Esophagus squamous epithelium (tissue), 4 donors: ENCODE measurements at regions not wholly inside any gene's neighbourhood (a gene's known extent, or its start where the extent isn't known, plus 50 kb on each side); places are given as distances from the start of the nearest gene placed in this dataset.

Source experiments
- CTCF ChIP-seq, 6 experiments: fragments of 450-650 bp in 4 of 6; fragments of 200-600 bp in 2 of 6; sonication (generic) in 2 of 6; IDR thresholded peaks; one replicate each; pipeline ENCODE4 v1.5.1; 2016 to 2019; ENCODE audit warnings: antibody characterized with exemption in 6 of 6, mild to moderate bottlenecking in 4 of 6, moderate library complexity in 4 of 6
- POLR2A ChIP-seq, 4 donors: fragments of 450-650 bp; IDR thresholded peaks; one replicate each; pipeline ENCODE4 v1.6.1; 2017; ENCODE audit warnings: antibody characterized with exemption in 4 of 4, mild to moderate bottlenecking in 4 of 4, moderate library complexity in 3 of 4

GRCh38 chrX:13397878-13398818 is 78.3 kb upstream of the ATXN3L start:
- TF ChIP-seq CTCF (IDR thresholded peaks at IDR 0.05) (no peak), POLR2A (IDR thresholded peaks at IDR 0.05) (no peak)
